ENCODE measurements at regions not wholly inside any gene's neighbourhood (a gene's known extent, or its start where the extent isn't known, plus 50 kb on each side); places are given as distances from the start of the nearest gene placed in this dataset.

DNA sequence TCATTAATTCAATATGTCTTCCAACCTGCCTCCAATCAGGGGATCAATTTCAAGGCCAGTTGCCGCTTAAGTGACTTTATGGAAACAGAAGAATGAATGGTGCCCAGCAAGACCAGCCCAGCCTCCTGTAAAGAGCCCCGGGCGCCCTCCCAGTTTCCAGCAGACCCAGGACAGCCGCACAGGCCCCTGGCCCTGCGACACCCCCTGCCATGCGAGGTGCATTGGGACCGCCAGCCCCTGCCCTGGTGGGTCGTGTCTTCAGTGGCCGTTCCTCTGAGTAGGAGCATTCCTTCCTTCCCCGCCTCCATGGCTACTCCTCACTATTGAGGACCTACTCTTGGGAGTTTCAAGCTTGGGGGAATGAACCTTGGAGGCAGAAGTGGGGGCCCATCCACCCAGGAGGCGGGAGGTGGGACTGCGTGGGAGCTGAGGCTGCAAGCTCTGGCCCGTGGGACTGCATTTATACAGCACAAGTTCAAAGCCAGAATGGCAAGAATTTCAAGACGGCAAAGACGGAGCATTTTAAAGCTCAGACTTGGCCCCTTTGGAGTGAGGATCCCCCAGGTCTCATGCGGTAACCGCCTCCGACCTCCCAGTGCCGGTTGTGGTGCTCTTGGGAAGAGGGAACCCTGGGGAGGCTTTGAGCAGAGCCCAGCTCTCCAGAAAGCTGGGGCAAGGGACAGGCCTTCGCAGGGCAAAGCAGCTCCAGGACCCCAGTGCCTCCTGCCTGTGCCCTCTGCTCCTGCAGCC, 73.1 kb upstream of the ACTRT2 start:
- TF ChIP-seq, protein P1, sequence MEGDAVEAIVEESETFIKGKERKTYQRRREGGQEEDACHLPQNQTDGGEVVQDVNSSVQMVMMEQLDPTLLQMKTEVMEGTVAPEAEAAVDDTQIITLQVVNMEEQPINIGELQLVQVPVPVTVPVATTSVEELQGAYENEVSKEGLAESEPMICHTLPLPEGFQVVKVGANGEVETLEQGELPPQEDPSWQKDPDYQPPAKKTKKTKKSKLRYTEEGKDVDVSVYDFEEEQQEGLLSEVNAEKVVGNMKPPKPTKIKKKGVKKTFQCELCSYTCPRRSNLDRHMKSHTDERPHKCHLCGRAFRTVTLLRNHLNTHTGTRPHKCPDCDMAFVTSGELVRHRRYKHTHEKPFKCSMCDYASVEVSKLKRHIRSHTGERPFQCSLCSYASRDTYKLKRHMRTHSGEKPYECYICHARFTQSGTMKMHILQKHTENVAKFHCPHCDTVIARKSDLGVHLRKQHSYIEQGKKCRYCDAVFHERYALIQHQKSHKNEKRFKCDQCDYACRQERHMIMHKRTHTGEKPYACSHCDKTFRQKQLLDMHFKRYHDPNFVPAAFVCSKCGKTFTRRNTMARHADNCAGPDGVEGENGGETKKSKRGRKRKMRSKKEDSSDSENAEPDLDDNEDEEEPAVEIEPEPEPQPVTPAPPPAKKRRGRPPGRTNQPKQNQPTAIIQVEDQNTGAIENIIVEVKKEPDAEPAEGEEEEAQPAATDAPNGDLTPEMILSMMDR (IDR thresholded peaks at IDR 0.05; ENCODE audit: low read length) = no peak
- no peak for TF ChIP-seq EZH2 (IDR thresholded peaks at IDR 0.05; ENCODE audit: borderline replicate concordance, low read length)

Data from OCI-LY1 (cell line).